ENCODE measurements at regions not wholly inside any gene's neighbourhood (a gene's known extent, or its start where the extent isn't known, plus 50 kb on each side); places are given as distances from the start of the nearest gene placed in this dataset.
A peak's percentile ranks its signal among the peaks of the same experiment; 100 is the strongest.

DNA sequence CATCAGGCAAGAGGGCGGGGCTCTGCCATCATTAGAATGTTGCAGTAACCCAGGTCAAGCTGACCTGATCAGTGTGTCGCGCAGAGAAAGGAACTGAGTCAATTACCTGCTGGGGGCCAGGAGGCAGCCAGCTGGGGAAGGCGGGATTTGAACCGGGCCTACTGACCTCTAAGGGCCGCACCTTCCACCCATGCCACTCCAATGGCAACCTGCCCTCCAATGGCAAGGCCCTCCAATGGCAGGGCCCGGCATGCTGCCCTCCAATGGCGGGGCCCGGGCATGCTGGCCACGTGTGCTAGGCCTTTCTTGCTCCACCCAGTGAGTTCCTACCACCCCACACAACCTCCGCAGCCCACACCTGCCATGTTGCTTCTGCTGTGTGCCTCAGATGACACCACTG lies 407.6 kb downstream of the CTTN start:
- TF ChIP-seq, protein P1, sequence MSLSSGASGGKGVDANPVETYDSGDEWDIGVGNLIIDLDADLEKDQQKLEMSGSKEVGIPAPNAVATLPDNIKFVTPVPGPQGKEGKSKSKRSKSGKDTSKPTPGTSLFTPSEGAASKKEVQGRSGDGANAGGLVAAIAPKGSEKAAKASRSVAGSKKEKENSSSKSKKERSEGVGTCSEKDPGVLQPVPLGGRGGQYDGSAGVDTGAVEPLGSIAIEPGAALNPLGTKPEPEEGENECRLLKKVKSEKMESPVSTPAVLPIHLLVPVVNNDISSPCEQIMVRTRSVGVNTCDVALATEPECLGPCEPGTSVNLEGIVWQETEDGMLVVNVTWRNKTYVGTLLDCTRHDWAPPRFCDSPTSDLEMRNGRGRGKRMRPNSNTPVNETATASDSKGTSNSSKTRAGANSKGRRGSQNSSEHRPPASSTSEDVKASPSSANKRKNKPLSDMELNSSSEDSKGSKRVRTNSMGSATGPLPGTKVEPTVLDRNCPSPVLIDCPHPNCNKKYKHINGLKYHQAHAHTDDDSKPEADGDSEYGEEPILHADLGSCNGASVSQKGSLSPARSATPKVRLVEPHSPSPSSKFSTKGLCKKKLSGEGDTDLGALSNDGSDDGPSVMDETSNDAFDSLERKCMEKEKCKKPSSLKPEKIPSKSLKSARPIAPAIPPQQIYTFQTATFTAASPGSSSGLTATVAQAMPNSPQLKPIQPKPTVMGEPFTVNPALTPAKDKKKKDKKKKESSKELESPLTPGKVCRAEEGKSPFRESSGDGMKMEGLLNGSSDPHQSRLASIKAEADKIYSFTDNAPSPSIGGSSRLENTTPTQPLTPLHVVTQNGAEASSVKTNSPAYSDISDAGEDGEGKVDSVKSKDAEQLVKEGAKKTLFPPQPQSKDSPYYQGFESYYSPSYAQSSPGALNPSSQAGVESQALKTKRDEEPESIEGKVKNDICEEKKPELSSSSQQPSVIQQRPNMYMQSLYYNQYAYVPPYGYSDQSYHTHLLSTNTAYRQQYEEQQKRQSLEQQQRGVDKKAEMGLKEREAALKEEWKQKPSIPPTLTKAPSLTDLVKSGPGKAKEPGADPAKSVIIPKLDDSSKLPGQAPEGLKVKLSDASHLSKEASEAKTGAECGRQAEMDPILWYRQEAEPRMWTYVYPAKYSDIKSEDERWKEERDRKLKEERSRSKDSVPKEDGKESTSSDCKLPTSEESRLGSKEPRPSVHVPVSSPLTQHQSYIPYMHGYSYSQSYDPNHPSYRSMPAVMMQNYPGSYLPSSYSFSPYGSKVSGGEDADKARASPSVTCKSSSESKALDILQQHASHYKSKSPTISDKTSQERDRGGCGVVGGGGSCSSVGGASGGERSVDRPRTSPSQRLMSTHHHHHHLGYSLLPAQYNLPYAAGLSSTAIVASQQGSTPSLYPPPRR (CRISPR knock-in tag; IDR thresholded peaks at IDR 0.05; ENCODE audit: borderline replicate concordance): no peak
- TF ChIP-seq GABPB2 (CRISPR knock-in tag; conservative IDR thresholded peaks at IDR 0.05) (no peak), ZNF12 (CRISPR knock-in tag; IDR thresholded peaks at IDR 0.05) (no peak)
- TF ChIP-seq, protein P2, sequence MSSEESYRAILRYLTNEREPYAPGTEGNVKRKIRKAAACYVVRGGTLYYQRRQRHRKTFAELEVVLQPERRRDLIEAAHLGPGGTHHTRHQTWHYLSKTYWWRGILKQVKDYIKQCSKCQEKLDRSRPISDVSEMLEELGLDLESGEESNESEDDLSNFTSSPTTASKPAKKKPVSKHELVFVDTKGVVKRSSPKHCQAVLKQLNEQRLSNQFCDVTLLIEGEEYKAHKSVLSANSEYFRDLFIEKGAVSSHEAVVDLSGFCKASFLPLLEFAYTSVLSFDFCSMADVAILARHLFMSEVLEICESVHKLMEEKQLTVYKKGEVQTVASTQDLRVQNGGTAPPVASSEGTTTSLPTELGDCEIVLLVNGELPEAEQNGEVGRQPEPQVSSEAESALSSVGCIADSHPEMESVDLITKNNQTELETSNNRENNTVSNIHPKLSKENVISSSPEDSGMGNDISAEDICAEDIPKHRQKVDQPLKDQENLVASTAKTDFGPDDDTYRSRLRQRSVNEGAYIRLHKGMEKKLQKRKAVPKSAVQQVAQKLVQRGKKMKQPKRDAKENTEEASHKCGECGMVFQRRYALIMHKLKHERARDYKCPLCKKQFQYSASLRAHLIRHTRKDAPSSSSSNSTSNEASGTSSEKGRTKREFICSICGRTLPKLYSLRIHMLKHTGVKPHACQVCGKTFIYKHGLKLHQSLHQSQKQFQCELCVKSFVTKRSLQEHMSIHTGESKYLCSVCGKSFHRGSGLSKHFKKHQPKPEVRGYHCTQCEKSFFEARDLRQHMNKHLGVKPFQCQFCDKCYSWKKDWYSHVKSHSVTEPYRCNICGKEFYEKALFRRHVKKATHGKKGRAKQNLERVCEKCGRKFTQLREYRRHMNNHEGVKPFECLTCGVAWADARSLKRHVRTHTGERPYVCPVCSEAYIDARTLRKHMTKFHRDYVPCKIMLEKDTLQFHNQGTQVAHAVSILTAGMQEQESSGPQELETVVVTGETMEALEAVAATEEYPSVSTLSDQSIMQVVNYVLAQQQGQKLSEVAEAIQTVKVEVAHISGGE (CRISPR knock-in tag; IDR thresholded peaks at IDR 0.05): peak in 1 of 3 experiments; percentile 25; a peak in 1 of 6 replicates
- TF ChIP-seq, protein P3, sequence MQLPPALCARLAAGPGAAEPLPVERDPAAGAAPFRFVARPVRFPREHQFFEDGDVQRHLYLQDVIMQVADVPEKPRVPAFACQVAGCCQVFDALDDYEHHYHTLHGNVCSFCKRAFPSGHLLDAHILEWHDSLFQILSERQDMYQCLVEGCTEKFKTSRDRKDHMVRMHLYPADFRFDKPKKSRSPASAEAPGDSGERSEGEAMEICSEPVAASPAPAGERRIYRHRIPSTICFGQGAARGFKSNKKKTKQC (CRISPR knock-in tag; IDR thresholded peaks at IDR 0.05): no peak
- TF ChIP-seq, protein P4, sequence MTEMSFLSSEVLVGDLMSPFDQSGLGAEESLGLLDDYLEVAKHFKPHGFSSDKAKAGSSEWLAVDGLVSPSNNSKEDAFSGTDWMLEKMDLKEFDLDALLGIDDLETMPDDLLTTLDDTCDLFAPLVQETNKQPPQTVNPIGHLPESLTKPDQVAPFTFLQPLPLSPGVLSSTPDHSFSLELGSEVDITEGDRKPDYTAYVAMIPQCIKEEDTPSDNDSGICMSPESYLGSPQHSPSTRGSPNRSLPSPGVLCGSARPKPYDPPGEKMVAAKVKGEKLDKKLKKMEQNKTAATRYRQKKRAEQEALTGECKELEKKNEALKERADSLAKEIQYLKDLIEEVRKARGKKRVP (CRISPR knock-in tag; IDR thresholded peaks at IDR 0.05): no peak
- under 1% methylated on average over 11 of the region's 11 CpGs for WGBS (ENCODE audit: insufficient coverage, low coverage, missing lambda C conversion rate)
- H3K4me3 ChIP-seq: no peak overlapping the region
- H3K9me3 ChIP-seq (replicated peaks; ENCODE audit: control insufficient read depth, insufficient read depth, low read depth, low read length): no peaks in the 10 kb centered on the region
- ChIA-PET POLR2A (interaction anchor here (0.8 to 1.3 kb wide), 2 partner anchors 9 to 16 kb away, joined by 3 read pairs; no protein-coding TSS in a partner anchor), CTCF (ENCODE audit: low intra/inter-chr PET ratio) (no interaction called here)
- no peaks in the 10 kb centered on the region; the same call in 1 of the 2 replicates for H4K20me1 ChIP-seq (replicated peaks; ENCODE audit: control insufficient read depth, insufficient read depth, low read length)
- no peak overlapping the region for H3K27ac ChIP-seq (ENCODE audit: extremely low read depth, low read depth, low read length)
- BruUV-seq (replicated peaks): no TSS peak
- no peak overlapping the region for H2AFZ ChIP-seq (ENCODE audit: low read depth, low read length)
- H3K79me2 ChIP-seq (ENCODE audit: control insufficient read depth, insufficient read depth, low read length): no peaks in the 10 kb centered on the region
- peaks cover 8 to 53% of the 10 kb centered on the region in 2 experiments; a peak in 3 of 5 replicates for H3K27me3 ChIP-seq (ENCODE audit: control insufficient read depth in 2 of 2, insufficient read depth in 2 of 2, low read length in 2 of 2)
- no peaks in the 10 kb centered on the region for H3K4me1 ChIP-seq (replicated peaks in 1 of 2; ENCODE audit: control insufficient read depth in 2 of 2, insufficient read depth in 2 of 2, low read length in 2 of 2)
- no peak overlapping the region for H3K9ac ChIP-seq (ENCODE audit: insufficient read depth in 1 of 2, low read depth in 2 of 2, low read length in 2 of 2)
- in situ Hi-C loops (cut with MboI) (loop anchor here (25.0 kb wide), 1 partner anchor 256 kb away; no protein-coding TSS in a partner anchor), intact Hi-C loops (cut with micrococcal nuclease) (no loop called here)
- H3K4me2 ChIP-seq (ENCODE audit: insufficient read depth, low read length): no peak overlapping the region
- ATAC-seq (no peak), DNase-seq (ENCODE audit: extremely low read depth in 1 of 4, low spot score in 3 of 4) (no peak), FAIRE-seq (no peak)
- peaks cover 2% of the 10 kb centered on the region for H3K9me1 ChIP-seq (ENCODE audit: control insufficient read depth, insufficient read depth, low read length)
- no peaks in the 10 kb centered on the region for H3K36me3 ChIP-seq (ENCODE audit: control insufficient read depth, insufficient read depth, low read length)

All from K562 (cell line).